Inflammatory macrophage treated with lipopolysaccharide for 1 hour (primary cell): ENCODE measurements at regions not wholly inside any gene's neighbourhood (a gene's known extent, or its start where the extent isn't known, plus 50 kb on each side); places are given as distances from the start of the nearest gene placed in this dataset.
"Not testable (repeated sequence)": the region's sequence is repeated elsewhere in the genome, so short reads cannot be mapped to it uniquely, and the experiment has no call there.

Source experiments
- DNase-seq, 2 donors: peaks; one replicate each; pipeline ENCODE4 v3.0.0-alpha.2; 2020 to 2022

- no peak for DNase-seq
Measured at GRCh38 chr5:19172926-19173470, 815.0 kb downstream of the CDH18 start.

GRCh38 chr5:19175776-19176570 is 812.0 kb downstream of the CDH18 start:
- DNase-seq = no peak

- no peak for DNase-seq
Measured at GRCh38 chr5:19179571-19179970, 808.4 kb downstream of the CDH18 start.

GRCh38 chr5:19189176-19189575 is 798.8 kb downstream of the CDH18 start:
- DNase-seq = no peak

GRCh38 chr5:19193631-19194030 is 794.4 kb downstream of the CDH18 start:
- no peak for DNase-seq

- no peak for DNase-seq
Measured at GRCh38 chr5:19196631-19197030, 791.4 kb downstream of the CDH18 start.

GRCh38 chr5:19200251-19200650 is 787.7 kb downstream of the CDH18 start:
- no peak for DNase-seq

GRCh38 chr5:19208397-19208796 is 779.6 kb downstream of the CDH18 start:
- no peak for DNase-seq

- no peak for DNase-seq
Measured at GRCh38 chr5:19210886-19211285, 777.1 kb downstream of the CDH18 start.

GRCh38 chr5:19229179-19229835 is 758.7 kb downstream of the CDH18 start:
- DNase-seq = no peak

GRCh38 chr5:19233573-19233972 is 754.4 kb downstream of the CDH18 start:
- DNase-seq = no peak

GRCh38 chr5:19235101-19235584 is 752.9 kb downstream of the CDH18 start:
- DNase-seq = no peak

GRCh38 chr5:19240170-19240569 is 747.8 kb downstream of the CDH18 start:
- DNase-seq = no peak

- no peak for DNase-seq
Measured at GRCh38 chr5:19241690-19242089, 746.3 kb downstream of the CDH18 start.

GRCh38 chr5:19246191-19246590 is 741.8 kb downstream of the CDH18 start:
- DNase-seq = not testable (repeated sequence)

- no peak for DNase-seq
Measured at GRCh38 chr5:19247302-19247701, 740.7 kb downstream of the CDH18 start.

GRCh38 chr5:19256036-19256435 is 732.0 kb downstream of the CDH18 start:
- no peak for DNase-seq

GRCh38 chr5:19258686-19259085 is 729.3 kb downstream of the CDH18 start:
- no peak for DNase-seq

GRCh38 chr5:19261879-19262278 is 726.1 kb downstream of the CDH18 start:
- DNase-seq = no peak

- no peak for DNase-seq
Measured at GRCh38 chr5:19264821-19265220, 723.2 kb downstream of the CDH18 start.

- DNase-seq = no peak
Measured at GRCh38 chr5:19266791-19267190, 721.2 kb downstream of the CDH18 start.

- no peak for DNase-seq
Measured at GRCh38 chr5:19270153-19270552, 717.8 kb downstream of the CDH18 start.

- DNase-seq = no peak
Measured at GRCh38 chr5:19274578-19274977, 713.4 kb downstream of the CDH18 start.

- no peak for DNase-seq
Measured at GRCh38 chr5:19285286-19285685, 702.7 kb downstream of the CDH18 start.
